GM18502 (cell line): ENCODE measurements at regions not wholly inside any gene's neighbourhood (a gene's known extent, or its start where the extent isn't known, plus 50 kb on each side); places are given as distances from the start of the nearest gene placed in this dataset.
"Not testable (repeated sequence)": the region's sequence is repeated elsewhere in the genome, so short reads cannot be mapped to it uniquely, and the experiment has no call there.

Experiments
- ATAC-seq: cut with Tn5 transposase; IDR thresholded peaks from one replicate; pipeline ENCODE4 v1.9.1; 2021; ENCODE audit warnings: mild to moderate bottlenecking; ENCODE audit not compliant: unreplicated experiment, poor library complexity

DNA sequence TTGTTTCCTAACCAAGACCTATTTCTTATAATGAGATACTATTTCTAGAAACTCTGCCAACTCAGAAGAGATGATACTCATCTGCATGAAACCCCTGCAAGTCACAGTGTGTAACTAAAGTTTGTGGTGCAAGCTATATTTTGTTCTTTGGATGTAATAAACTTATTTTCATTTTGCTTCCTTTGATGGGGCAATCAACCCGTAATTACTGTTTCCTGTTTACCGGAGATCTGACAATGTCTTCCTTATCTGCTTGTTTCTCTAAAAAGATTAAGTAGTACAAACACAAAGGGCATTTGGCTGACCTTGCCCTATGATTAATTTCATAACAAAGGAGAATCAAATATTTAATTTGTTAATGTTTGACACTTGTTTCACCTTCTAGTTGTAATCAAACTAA is 846.6 kb upstream of the ANO3 start:
- ATAC-seq: no peak

GRCh38 chr11:25486338-25486737 is 845.6 kb upstream of the ANO3 start:
- ATAC-seq: not testable (repeated sequence)

GRCh38 chr11:25488176-25488575 is 843.8 kb upstream of the ANO3 start:
- not testable (repeated sequence) for ATAC-seq

DNA sequence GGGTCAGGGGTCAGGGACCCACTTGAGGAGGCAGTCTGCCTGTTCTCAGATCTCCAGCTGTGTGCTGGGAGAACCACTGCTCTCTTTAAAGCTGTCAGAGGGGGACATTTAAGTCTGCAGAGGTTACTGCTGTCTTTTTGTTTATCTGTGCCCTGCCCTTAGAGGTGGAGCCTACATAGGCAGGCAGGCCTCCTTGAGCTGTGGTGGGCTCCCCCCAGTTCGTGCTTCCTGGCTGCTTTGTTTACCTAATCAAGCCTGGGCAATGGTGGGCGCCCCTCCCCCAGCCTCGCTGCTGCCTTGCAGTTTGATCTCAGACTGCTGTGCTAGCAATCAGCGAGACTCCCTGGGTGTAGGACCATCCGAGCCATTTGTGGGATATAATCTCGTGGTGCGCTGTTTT is 830.5 kb upstream of the ANO3 start:
- not testable (repeated sequence) for ATAC-seq

- ATAC-seq: no peak
Observed at GRCh38 chr11:25515576-25515975, 816.4 kb upstream of the ANO3 start.

GRCh38 chr11:25520459-25520858 is 811.5 kb upstream of the ANO3 start:
- no peak for ATAC-seq

DNA sequence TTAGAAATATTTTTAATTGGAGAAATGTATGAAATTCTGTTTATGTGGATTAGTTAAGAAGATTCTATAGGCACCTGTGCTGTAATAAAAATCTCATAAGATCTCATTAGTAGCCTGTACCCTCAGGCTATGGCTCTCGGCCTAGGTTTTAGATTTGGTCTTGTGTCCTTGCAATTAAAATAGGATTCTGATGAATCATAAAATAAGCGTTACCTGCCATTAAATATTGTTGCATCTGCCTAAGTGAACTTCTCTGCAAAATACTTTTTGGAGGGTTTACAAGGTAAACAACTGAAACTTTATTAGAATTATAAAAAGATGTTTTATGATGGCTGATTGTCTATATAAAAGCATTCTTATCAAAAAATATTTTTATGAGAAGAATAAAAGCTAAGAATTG is 804.1 kb upstream of the ANO3 start:
- no peak for ATAC-seq

- ATAC-seq: no peak
Observed at GRCh38 chr11:25529572-25529971, 802.4 kb upstream of the ANO3 start.

DNA sequence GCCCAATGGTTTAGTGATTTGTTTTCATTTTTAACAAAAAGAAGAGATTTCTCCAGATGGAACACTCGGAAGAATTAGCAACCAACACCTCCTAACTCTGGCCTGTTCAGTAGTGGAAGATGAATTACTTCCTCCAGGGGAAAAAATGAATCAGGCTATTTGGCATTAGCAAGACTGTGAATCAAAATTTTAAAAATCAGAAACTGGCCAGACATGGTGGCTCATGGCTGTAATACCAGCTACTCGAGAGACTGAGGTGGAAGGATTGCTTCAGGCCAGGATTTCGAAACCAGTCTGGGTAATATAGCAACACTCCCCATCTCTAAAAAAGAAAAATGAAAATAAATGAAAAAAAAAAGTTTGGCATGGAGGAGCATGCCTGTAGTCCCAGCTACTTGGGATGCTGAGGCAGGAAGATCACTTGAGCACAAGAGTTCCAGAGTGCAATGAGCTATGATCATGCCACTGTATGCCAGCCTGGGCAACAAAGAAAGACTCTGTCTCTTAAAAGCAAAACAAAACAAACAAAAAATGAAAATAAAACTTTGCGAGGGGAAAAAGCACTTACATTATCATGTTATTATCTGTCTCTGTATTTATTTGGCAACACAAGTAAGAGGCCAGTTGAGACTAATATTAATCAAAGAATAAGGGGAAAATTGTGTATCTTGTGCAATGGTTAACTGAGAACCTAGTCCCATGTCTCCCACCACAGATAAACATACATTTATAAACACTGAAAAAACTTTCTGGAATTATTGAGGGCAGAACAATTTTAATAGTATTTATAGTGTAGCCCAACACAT is 796.3 kb upstream of the ANO3 start:
- no peak for ATAC-seq

GRCh38 chr11:25536289-25536688 is 795.6 kb upstream of the ANO3 start:
- no peak for ATAC-seq

GRCh38 chr11:25537393-25537792 is 794.5 kb upstream of the ANO3 start:
- ATAC-seq: no peak

- ATAC-seq: no peak
Observed at GRCh38 chr11:25547292-25547691, 784.6 kb upstream of the ANO3 start.

GRCh38 chr11:25562417-25562816 is 769.5 kb upstream of the ANO3 start:
- ATAC-seq: no peak

DNA sequence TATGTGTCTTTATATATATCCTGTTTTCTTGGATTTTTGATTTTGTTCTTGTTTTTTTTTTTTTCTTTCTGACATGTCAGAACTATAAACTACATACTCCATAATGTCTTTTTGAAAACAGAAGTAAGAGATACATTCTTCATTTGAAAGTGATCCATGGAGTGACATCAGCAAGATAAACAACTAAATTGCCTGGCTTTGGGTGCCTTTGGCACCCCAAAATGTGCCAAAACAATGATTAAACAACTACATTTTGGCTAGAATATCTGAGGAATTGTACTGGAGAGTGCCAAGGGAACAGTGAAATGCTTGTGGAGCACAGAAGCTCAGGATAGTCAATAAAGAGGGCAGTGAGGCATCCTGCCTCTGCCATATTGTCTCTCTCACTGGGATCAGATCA is 766.1 kb upstream of the ANO3 start:
- ATAC-seq: no peak

GRCh38 chr11:25566298-25567200 is 765.4 kb upstream of the ANO3 start:
- ATAC-seq: no peak

DNA sequence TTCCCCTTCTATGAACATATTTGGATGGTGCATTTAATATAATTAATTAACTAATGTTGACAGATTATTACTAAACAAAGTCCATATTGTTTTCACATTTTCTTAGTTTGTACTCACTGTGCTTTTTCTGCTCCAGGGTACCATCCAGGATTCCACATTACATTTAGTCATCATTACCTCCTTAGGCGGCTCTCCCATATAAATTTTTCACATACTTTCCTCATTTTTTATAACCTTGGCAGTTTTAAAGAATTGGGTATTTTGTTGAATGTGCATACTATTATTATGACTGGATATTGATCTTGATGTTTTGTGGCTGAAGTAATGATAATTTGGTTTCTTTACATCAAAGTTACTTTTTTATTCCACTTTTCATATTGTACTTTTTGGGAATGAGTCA is 755.6 kb upstream of the ANO3 start:
- ATAC-seq: no peak

- not testable (repeated sequence) for ATAC-seq
Observed at GRCh38 chr11:25579554-25579953, 752.4 kb upstream of the ANO3 start.

- ATAC-seq: no peak
Observed at GRCh38 chr11:25583596-25583995, 748.3 kb upstream of the ANO3 start.

- no peak for ATAC-seq
Observed at GRCh38 chr11:25587496-25587895, 744.4 kb upstream of the ANO3 start.

- ATAC-seq: no peak
Observed at GRCh38 chr11:25593221-25593620, 738.7 kb upstream of the ANO3 start.

DNA sequence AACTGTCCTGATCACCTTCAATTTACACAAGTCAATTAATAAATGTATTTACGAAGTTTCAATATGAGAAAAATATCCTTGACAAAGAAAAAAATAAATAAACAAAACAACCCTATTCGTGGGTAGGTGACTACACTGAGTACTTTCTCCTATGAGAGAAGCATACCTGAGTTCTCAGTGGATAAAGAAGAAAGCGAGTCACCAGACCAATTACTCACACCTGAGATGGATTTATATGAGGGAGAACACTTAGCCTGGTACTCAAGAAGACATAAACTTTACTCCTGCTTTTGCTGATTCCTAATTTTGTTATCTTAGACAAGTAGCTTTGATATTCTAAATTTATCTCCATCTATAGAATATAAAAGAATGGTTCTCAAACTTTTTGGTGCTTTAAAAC is 735.2 kb upstream of the ANO3 start:
- ATAC-seq: no peak
